ENCODE measurements at regions not wholly inside any gene's neighbourhood (a gene's known extent, or its start where the extent isn't known, plus 50 kb on each side); places are given as distances from the start of the nearest gene placed in this dataset.

GRCh38 chr11:21865541-21865940 lies 327.3 kb upstream of the ANO5 start:
- no peak overlapping the region for H3K4me3 ChIP-seq (ENCODE audit: low read depth, low read length)
- no peak for TF ChIP-seq CTCF (IDR thresholded peaks at IDR 0.05; ENCODE audit: insufficient read depth, low read depth, low read length, missing control alignments)
- no peak for DNase-seq (ENCODE audit: low read depth)

- no peak for TF ChIP-seq CTCF (IDR thresholded peaks at IDR 0.05; ENCODE audit: insufficient read depth, low read depth, low read length, missing control alignments)
- DNase-seq (ENCODE audit: low read depth), result no peak
- H3K4me3 ChIP-seq (ENCODE audit: low read depth, low read length), result no peak overlapping the region
Measured at GRCh38 chr11:21866781-21867180, 326.1 kb upstream of the ANO5 start.

DNA sequence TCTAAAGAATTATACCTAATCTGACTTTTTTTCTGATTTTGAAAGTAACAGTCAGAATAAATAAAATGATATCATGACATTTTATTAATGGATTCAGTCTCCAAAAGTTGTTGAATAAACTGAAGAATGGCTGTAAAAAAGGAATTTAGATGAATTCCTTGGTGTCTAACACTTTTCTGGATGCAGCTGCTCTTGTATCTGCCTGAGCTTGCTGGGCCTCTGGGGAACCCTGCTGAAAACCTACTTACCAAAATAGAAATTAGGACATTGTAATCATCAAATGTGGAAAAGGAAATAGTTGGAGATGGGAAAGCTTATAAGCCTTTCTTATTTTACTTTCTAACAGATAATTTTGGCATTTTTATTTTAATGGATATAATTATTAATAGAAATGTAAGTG lies 315.7 kb upstream of the ANO5 start:
- TF ChIP-seq CTCF (IDR thresholded peaks at IDR 0.05; ENCODE audit: insufficient read depth, low read depth, low read length, missing control alignments), result no peak

GRCh38 chr11:21883354-21883753 lies 309.5 kb upstream of the ANO5 start:
- DNase-seq (ENCODE audit: low read depth), result no peak
- no peak overlapping the region for H3K4me3 ChIP-seq (ENCODE audit: low read depth, low read length)
- no peak for TF ChIP-seq CTCF (IDR thresholded peaks at IDR 0.05; ENCODE audit: insufficient read depth, low read depth, low read length, missing control alignments)

More for the DNA sequence above, 315.7 kb upstream of the ANO5 start:
- DNase-seq (ENCODE audit: low read depth), result no peak
- H3K4me3 ChIP-seq (ENCODE audit: low read depth, low read length), result no peak overlapping the region

GRCh38 chr11:21888814-21889213 lies 304.1 kb upstream of the ANO5 start:
- DNase-seq (ENCODE audit: low read depth), result no peak
- no peak overlapping the region for H3K4me3 ChIP-seq (ENCODE audit: low read depth, low read length)
- no peak for TF ChIP-seq CTCF (IDR thresholded peaks at IDR 0.05; ENCODE audit: insufficient read depth, low read depth, low read length, missing control alignments)

DNA sequence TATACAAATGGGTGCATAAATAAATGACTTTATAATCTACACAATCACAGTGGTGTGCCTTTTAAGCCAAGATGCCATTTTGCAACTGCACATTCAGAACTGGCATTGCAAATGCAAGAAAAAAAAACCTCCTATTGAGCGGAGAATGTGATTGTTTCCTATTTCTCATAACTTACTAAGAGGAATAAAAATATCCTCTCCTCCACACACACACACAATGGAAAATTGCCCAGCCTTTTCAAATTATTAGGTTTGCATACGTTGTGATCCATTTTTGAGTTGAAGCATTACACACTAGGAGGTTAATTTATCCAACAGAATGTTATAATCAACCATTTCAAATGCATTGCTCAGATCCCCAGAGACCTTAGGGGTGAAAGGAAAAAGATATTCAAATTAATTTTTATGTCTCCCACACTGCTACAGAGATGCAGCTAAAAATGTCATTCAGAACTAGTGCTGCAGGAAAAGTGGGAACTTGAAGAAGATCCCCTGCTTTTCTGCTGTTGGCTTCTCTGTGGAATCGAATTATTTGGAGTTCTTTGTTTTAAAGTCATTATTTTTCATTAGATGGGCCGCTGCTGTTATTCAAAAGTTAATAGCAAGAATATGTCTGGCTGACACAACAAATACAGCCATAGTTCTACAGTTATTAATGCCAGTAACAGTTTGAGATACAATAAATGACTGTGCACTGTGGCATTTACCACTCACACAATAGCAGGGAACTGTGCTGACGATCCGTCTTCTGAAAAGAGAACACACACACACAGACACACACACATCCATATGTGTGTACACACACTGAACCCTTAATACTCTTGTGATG lies 299.9 kb upstream of the ANO5 start:
- TF ChIP-seq CTCF (IDR thresholded peaks at IDR 0.05; ENCODE audit: insufficient read depth, low read depth, low read length, missing control alignments), result no peak
- no peak overlapping the region for H3K4me3 ChIP-seq (ENCODE audit: low read depth, low read length)
- no peak for DNase-seq (ENCODE audit: low read depth)

- no peak for DNase-seq (ENCODE audit: low read depth)
- H3K4me3 ChIP-seq (ENCODE audit: low read depth, low read length), result no peak overlapping the region
- no peak for TF ChIP-seq CTCF (IDR thresholded peaks at IDR 0.05; ENCODE audit: insufficient read depth, low read depth, low read length, missing control alignments)
Measured at GRCh38 chr11:21893565-21893867, 299.4 kb upstream of the ANO5 start.

Measured in GM12865 (cell line).